Erythroblast (primary cell): ENCODE measurements at regions not wholly inside any gene's neighbourhood (a gene's known extent, or its start where the extent isn't known, plus 50 kb on each side); places are given as distances from the start of the nearest gene placed in this dataset.

Experiments
- GATA1 ChIP-seq: IDR thresholded peaks from 2 replicates; pipeline ENCODE4 v1.6.1; 2011; ENCODE audit warnings: low read depth, mild to moderate bottlenecking, control low read depth, low read length, moderate library complexity
- POLR2A ChIP-seq: IDR thresholded peaks from 2 replicates; pipeline ENCODE4 v1.6.1; 2011; ENCODE audit warnings: mild to moderate bottlenecking, low read length

- TF ChIP-seq POLR2A: no peak
- no peak for TF ChIP-seq GATA1
Observed at GRCh38 chr3:15983693-15984092, 185.9 kb upstream of the ANKRD28 start.
